ENCODE measurements at regions not wholly inside any gene's neighbourhood (a gene's known extent, or its start where the extent isn't known, plus 50 kb on each side); places are given as distances from the start of the nearest gene placed in this dataset.

DNA sequence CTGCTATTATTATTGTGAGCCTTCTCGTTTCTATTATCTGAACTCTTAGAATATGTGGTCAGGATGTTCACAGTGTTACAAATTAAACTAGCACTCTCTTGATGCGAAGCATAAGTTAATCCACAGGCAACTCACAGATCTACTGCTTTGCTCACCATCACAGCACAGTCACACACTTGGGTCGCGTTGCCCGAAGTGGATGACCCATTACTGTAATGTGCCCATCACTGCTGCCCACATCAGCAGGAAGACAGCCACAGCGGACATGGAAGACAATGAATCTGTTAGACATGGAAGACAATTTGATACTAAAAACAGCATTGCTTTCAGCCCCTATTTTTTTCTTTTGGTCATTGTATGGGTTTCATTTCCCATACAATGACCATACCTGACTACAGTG lies 216.4 kb upstream of the B3GAT1 start:
- TF ChIP-seq CTCF (IDR thresholded peaks at IDR 0.05) (no peak), EZH2 (IDR thresholded peaks at IDR 0.05) (no peak)
